Fibroblast of lung (primary cell): ENCODE measurements at regions not wholly inside any gene's neighbourhood (a gene's known extent, or its start where the extent isn't known, plus 50 kb on each side); places are given as distances from the start of the nearest gene placed in this dataset.
A peak's percentile ranks its signal among the peaks of the same experiment; 100 is the strongest.

ENCODE experiments used
- DNase-seq, 2 donors: peaks; one replicate each; pipeline versions ENCODE4 v3.0.0 to v3.0.0-alpha.2; 2010; ENCODE audit warnings: low read depth in 2 of 2
- H2AFZ ChIP-seq: 2 replicates; pipeline ENCODE4 v1.5.1; 2012; ENCODE audit warnings: low read length, control low read depth, inconsistent platforms
- H3K27ac ChIP-seq: 2 replicates; pipeline ENCODE4 v1.5.1; 2011; ENCODE audit warnings: low read length, control low read depth; ENCODE audit not compliant: insufficient read depth
- H3K27me3 ChIP-seq: 2 replicates; pipeline ENCODE4 v1.5.1; 2011; ENCODE audit warnings: mild to moderate bottlenecking, low read length; ENCODE audit not compliant: control insufficient read depth, insufficient read depth
- H3K36me3 ChIP-seq: 2 replicates; pipeline ENCODE4 v1.5.1; 2011; ENCODE audit warnings: low read length; ENCODE audit not compliant: control insufficient read depth, insufficient read depth
- H3K4me1 ChIP-seq: 2 replicates; pipeline ENCODE4 v1.5.1; 2011; ENCODE audit warnings: low read length; ENCODE audit not compliant: control insufficient read depth, insufficient read depth; ENCODE audit errors: extremely low read depth
- H3K4me2 ChIP-seq: 2 replicates; pipeline ENCODE4 v1.5.1; 2011; ENCODE audit warnings: low read length, control low read depth; ENCODE audit not compliant: insufficient read depth; ENCODE audit errors: extremely low read depth
- H3K4me3 ChIP-seq, 4 experiments: fragments of 200-600 bp in 1 of 4; sonication (generic) in 1 of 4; replicated peaks in 1 of 4; 2 replicates each; pipeline ENCODE4 v1.5.1; 2011 to 2016; ENCODE audit warnings: low read length in 4 of 4, low read depth in 3 of 4, mild to moderate bottlenecking in 3 of 4, control low read depth in 2 of 4, inconsistent platforms in 1 of 4, mixed read lengths in 1 of 4; ENCODE audit not compliant: insufficient read depth in 1 of 4; ENCODE audit errors: control extremely low read depth in 1 of 4
- H3K79me2 ChIP-seq: 2 replicates; pipeline ENCODE4 v1.5.1; 2012; ENCODE audit warnings: mild to moderate bottlenecking, low read length, inconsistent platforms; ENCODE audit not compliant: control insufficient read depth, insufficient read depth
- H3K9ac ChIP-seq: 2 replicates; pipeline ENCODE4 v1.5.1; 2011; ENCODE audit warnings: mild to moderate bottlenecking, low read length, control low read depth; ENCODE audit not compliant: insufficient read depth
- H3K9me3 ChIP-seq: 2 replicates; pipeline ENCODE4 v1.5.1; 2012; ENCODE audit warnings: low read depth, low read length; ENCODE audit not compliant: control insufficient read depth, insufficient read depth
- H4K20me1 ChIP-seq: 2 replicates; pipeline ENCODE4 v1.5.1; 2011; ENCODE audit warnings: low read length; ENCODE audit not compliant: control insufficient read depth, insufficient read depth; ENCODE audit errors: extremely low read depth
- CTCF ChIP-seq, 2 donors: IDR thresholded peaks in 1 of 2; conservative IDR thresholded peaks in 1 of 2; 1 replicate in 1 of 2; 2 replicates in 1 of 2; pipeline ENCODE4 v1.5.1; 2011 to 2012; ENCODE audit warnings: low read length in 2 of 2, control low read depth in 1 of 2, inconsistent platforms in 1 of 2, low read depth in 1 of 2, mild to moderate bottlenecking in 1 of 2
- EZH2 ChIP-seq: IDR thresholded peaks from 2 replicates; pipeline ENCODE4 v1.5.1; 2012; ENCODE audit warnings: low read length, control low read depth, mild to moderate bottlenecking; ENCODE audit errors: missing control alignments

- H2AFZ ChIP-seq: no peak overlapping the region
- H3K79me2 ChIP-seq: no peaks in the 10 kb centered on the region
- no peak overlapping the region for H3K9ac ChIP-seq
- DNase-seq: peak in 1 of 2 donors; percentile 22
- no peak for TF ChIP-seq CTCF (conservative IDR thresholded peaks at IDR 0.05 in 1 of 2, IDR thresholded peaks at IDR 0.05 in 1 of 2; ENCODE audit: low read depth in 1 of 2, low read length in 2 of 2)
- no peak for TF ChIP-seq EZH2
- H3K36me3 ChIP-seq: no peaks in the 10 kb centered on the region
- H3K4me1 ChIP-seq: no peaks in the 10 kb centered on the region
- no peak overlapping the region for H3K27ac ChIP-seq
- no peaks in the 10 kb centered on the region for H3K9me3 ChIP-seq
- no peaks in the 10 kb centered on the region for H4K20me1 ChIP-seq
- H3K27me3 ChIP-seq: peaks cover 5% of the 10 kb centered on the region
- H3K4me3 ChIP-seq: no peak overlapping the region
- no peak overlapping the region for H3K4me2 ChIP-seq
Observed at GRCh38 chr2:105175231-105175630, 66.3 kb upstream of the GPR45 start.

GRCh38 chr2:105176429-105176828 is 65.1 kb upstream of the GPR45 start:
- TF ChIP-seq EZH2: no peak
- no peak for TF ChIP-seq CTCF (conservative IDR thresholded peaks at IDR 0.05 in 1 of 2, IDR thresholded peaks at IDR 0.05 in 1 of 2; ENCODE audit: low read depth in 1 of 2, low read length in 2 of 2)
- Histone ChIP-seq H3K9me3 (no peaks in the 10 kb centered on the region), H3K9ac (no peak overlapping the region), H4K20me1 (no peaks in the 10 kb centered on the region), H3K4me1 (no peaks in the 10 kb centered on the region), H3K27ac (no peak overlapping the region), H3K36me3 (no peaks in the 10 kb centered on the region), H3K27me3 (peaks cover 5% of the 10 kb centered on the region), H3K4me2 (no peak overlapping the region), H3K4me3 (no peak overlapping the region), H3K79me2 (no peaks in the 10 kb centered on the region), H2AFZ (no peak overlapping the region)
- no peak for DNase-seq

GRCh38 chr2:105177008-105177407 is 64.5 kb upstream of the GPR45 start:
- Histone ChIP-seq H3K79me2 (no peaks in the 10 kb centered on the region), H3K27ac (no peak overlapping the region), H3K9me3 (no peaks in the 10 kb centered on the region), H3K36me3 (no peaks in the 10 kb centered on the region), H3K4me3 (no peak overlapping the region), H3K4me1 (no peaks in the 10 kb centered on the region), H3K4me2 (no peak overlapping the region), H4K20me1 (no peaks in the 10 kb centered on the region), H2AFZ (no peak overlapping the region), H3K27me3 (peaks cover 5% of the 10 kb centered on the region), H3K9ac (no peak overlapping the region)
- TF ChIP-seq EZH2 (no peak), CTCF (conservative IDR thresholded peaks at IDR 0.05 in 1 of 2, IDR thresholded peaks at IDR 0.05 in 1 of 2; ENCODE audit: low read depth in 1 of 2, low read length in 2 of 2) (no peak)
- no peak for DNase-seq
